NCI-H2107 treated with DMSO at 0.1 percent for 48 hours (cell line): ENCODE measurements at regions not wholly inside any gene's neighbourhood (a gene's known extent, or its start where the extent isn't known, plus 50 kb on each side); places are given as distances from the start of the nearest gene placed in this dataset.

Experiments
- DNase-seq: peaks from one replicate; lab custom pipeline; 2025; ENCODE audit not compliant: unreplicated experiment; lab: John Stamatoyannopoulos, UW

GRCh38 chr3:135784557-135784956 is 181.0 kb upstream of the PPP2R3A start:
- DNase-seq, result no peak

- no peak for DNase-seq
These were observed 177.4 kb upstream of the PPP2R3A start for GRCh38 chr3:135788146-135788545.

- no peak for DNase-seq
These were observed 176.6 kb upstream of the PPP2R3A start for GRCh38 chr3:135788978-135789377.

GRCh38 chr3:135792174-135792573 is 173.4 kb upstream of the PPP2R3A start:
- DNase-seq, result no peak

- no peak for DNase-seq
These were observed 172.6 kb upstream of the PPP2R3A start for GRCh38 chr3:135792858-135793475.

- no peak for DNase-seq
These were observed 165.4 kb upstream of the PPP2R3A start for GRCh38 chr3:135800071-135800549.

- DNase-seq, result no peak
These were observed 164.5 kb upstream of the PPP2R3A start for GRCh38 chr3:135801018-135801417.

- DNase-seq, result no peak
These were observed 163.4 kb upstream of the PPP2R3A start for GRCh38 chr3:135802171-135802570.

GRCh38 chr3:135803028-135803692 is 162.4 kb upstream of the PPP2R3A start:
- DNase-seq, result no peak

GRCh38 chr3:135805752-135806151 is 159.8 kb upstream of the PPP2R3A start:
- no peak for DNase-seq

GRCh38 chr3:135806317-135806716 is 159.2 kb upstream of the PPP2R3A start:
- no peak for DNase-seq

GRCh38 chr3:135807879-135808278 is 157.6 kb upstream of the PPP2R3A start:
- no peak for DNase-seq

- DNase-seq, result no peak
These were observed 156.4 kb upstream of the PPP2R3A start for GRCh38 chr3:135809021-135809634.

- DNase-seq, result no peak
These were observed 153.9 kb upstream of the PPP2R3A start for GRCh38 chr3:135811651-135812050.

- DNase-seq, result no peak
These were observed 153.5 kb upstream of the PPP2R3A start for GRCh38 chr3:135812057-135812456.

- no peak for DNase-seq
These were observed 131.1 kb upstream of the PPP2R3A start for GRCh38 chr3:135834465-135834864.

- no peak for DNase-seq
These were observed 127.4 kb upstream of the PPP2R3A start for GRCh38 chr3:135837977-135838631.

- no peak for DNase-seq
These were observed 125.1 kb upstream of the PPP2R3A start for GRCh38 chr3:135840436-135840835.

GRCh38 chr3:135844386-135844785 is 121.1 kb upstream of the PPP2R3A start:
- no peak for DNase-seq

- no peak for DNase-seq
These were observed 117.5 kb upstream of the PPP2R3A start for GRCh38 chr3:135848051-135848450.

GRCh38 chr3:135849827-135850226 is 115.7 kb upstream of the PPP2R3A start:
- DNase-seq, result no peak
